IPS DF 6.9 (cell line): ENCODE measurements at regions not wholly inside any gene's neighbourhood (a gene's known extent, or its start where the extent isn't known, plus 50 kb on each side); places are given as distances from the start of the nearest gene placed in this dataset.

Experiments used
- DNase-seq: peaks from one replicate; pipeline ENCODE4 v3.0.0-alpha.2; 2013; ENCODE audit warnings: low read depth, low spot score
- H3K27ac ChIP-seq: one replicate; pipeline ENCODE4 v1.5.1; 2013; ENCODE audit warnings: low read length, control low read depth
- H3K27me3 ChIP-seq: 2 replicates; pipeline ENCODE4 v1.6.1; 2013; ENCODE audit warnings: mild to moderate bottlenecking, low read length; ENCODE audit not compliant: control insufficient read depth, insufficient read depth
- H3K36me3 ChIP-seq: 2 replicates; pipeline ENCODE4 v1.6.1; 2013; ENCODE audit warnings: low read length; ENCODE audit not compliant: control insufficient read depth, insufficient read depth
- H3K4me1 ChIP-seq: 2 replicates; pipeline ENCODE4 v1.6.1; 2013; ENCODE audit warnings: low read length; ENCODE audit not compliant: control insufficient read depth, insufficient read depth
- H3K4me3 ChIP-seq: 2 replicates; pipeline ENCODE4 v1.5.1; 2013; ENCODE audit warnings: mild to moderate bottlenecking, low read length
- H3K9me3 ChIP-seq: 2 replicates; pipeline ENCODE4 v1.6.1; 2013; ENCODE audit warnings: low read length, inconsistent platforms; ENCODE audit not compliant: control insufficient read depth, insufficient read depth
- WGBS: extraction: QIAGEN DNeasy Blood & Tissue Kit; methylation state at CpG from one replicate; pipeline ENCODE4 v1.1.7; 2013; ENCODE audit warnings: mixed read lengths, missing lambda C conversion rate; ENCODE audit not compliant: insufficient read length, insufficient coverage; 5-methylcytosine and 5-hydroxymethylcytosine counted together

DNA sequence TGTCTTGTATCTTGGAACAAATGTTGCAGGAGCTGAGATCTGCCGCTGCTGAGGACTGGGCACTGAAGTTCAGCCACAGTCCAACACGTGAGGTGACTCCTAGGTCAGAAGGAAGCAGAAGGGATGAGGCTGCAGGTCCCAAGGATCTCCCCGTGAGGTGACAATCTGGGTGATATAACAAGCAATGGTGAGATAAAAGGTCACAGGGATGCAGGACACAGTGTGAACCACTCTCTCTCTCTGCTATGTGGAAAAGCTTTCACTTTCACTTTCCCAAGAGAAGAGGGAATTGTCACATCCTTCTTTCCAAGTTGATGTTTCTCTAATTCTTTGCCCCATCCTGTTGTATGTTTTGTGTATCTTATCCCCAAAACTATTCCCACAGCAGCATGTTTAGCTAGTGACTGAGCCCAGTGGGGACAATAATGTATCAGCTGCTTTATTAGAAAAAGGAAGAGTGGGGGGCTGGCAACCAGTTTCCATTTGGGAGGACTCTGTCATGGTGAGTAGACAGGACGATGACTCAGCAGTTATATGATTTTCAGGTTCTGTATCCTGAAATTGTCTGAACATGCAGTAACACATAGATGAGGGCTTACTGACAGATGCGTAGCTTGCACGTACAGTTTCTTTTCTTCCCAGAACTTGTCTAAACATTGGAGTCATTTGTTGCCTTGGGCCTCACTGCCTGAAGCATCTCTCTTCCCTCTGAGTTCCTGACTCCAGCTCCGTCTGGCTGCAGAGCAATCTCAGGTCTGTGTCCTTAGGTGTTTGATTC is 1415.8 kb upstream of the TENM3 start:
- H3K27ac ChIP-seq = no peak overlapping the region
- H3K27me3 ChIP-seq = no peaks in the 10 kb centered on the region
- WGBS = no CpG with 5 or more reads among the region's 7 CpGs
- H3K36me3 ChIP-seq = no peaks in the 10 kb centered on the region
- H3K4me1 ChIP-seq = no peaks in the 10 kb centered on the region
- no peak for DNase-seq
- H3K4me3 ChIP-seq = no peak overlapping the region
- H3K9me3 ChIP-seq = no peaks in the 10 kb centered on the region

GRCh38 chr4:180828455-180829018 is 1414.7 kb upstream of the TENM3 start:
- H3K27ac ChIP-seq = no peak overlapping the region
- DNase-seq = no peak
- no CpG with 5 or more reads among the region's 2 CpGs for WGBS
- no peaks in the 10 kb centered on the region for H3K4me1 ChIP-seq
- no peaks in the 10 kb centered on the region for H3K36me3 ChIP-seq
- no peaks in the 10 kb centered on the region for H3K27me3 ChIP-seq
- no peak overlapping the region for H3K4me3 ChIP-seq
- H3K9me3 ChIP-seq = no peaks in the 10 kb centered on the region

DNA sequence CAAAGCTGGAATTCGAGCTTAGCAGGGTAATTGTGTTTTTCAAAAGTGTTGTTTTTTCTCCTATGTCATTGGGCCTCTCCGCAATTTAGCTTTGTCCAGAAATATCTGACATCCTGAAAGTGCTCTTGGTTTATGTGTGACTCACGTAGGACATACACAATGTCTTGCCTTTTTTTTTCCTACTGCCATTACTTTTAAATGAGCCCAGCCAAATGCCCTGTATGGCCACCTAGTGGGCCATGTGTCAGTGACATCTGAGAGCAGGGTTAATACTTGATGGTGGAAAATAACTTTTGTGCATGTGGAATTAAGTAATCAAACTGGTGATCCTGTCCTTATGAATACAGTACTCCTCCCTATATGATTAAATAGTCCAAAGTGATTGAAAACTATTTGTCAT is 1411.1 kb upstream of the TENM3 start:
- Histone ChIP-seq H3K27me3 (no peaks in the 10 kb centered on the region), H3K36me3 (no peaks in the 10 kb centered on the region), H3K4me3 (no peak overlapping the region), H3K9me3 (no peaks in the 10 kb centered on the region), H3K4me1 (no peaks in the 10 kb centered on the region), H3K27ac (no peak overlapping the region)
- no CpG with 5 or more reads among the region's 3 CpGs for WGBS
- no peak for DNase-seq

GRCh38 chr4:180840142-180840541 is 1403.1 kb upstream of the TENM3 start:
- no CpG with 5 or more reads among the region's 7 CpGs for WGBS
- Histone ChIP-seq H3K4me1 (no peaks in the 10 kb centered on the region), H3K27me3 (no peaks in the 10 kb centered on the region), H3K27ac (no peak overlapping the region), H3K9me3 (no peaks in the 10 kb centered on the region), H3K36me3 (no peaks in the 10 kb centered on the region), H3K4me3 (no peak overlapping the region)
- no peak for DNase-seq

- WGBS = no CpG with 5 or more reads among the region's 4 CpGs
- no peak for DNase-seq
Observed at GRCh38 chr4:180850318-180850940, 1392.8 kb upstream of the TENM3 start.

GRCh38 chr4:180852738-180853137 is 1390.5 kb upstream of the TENM3 start:
- Histone ChIP-seq H3K9me3 (no peaks in the 10 kb centered on the region), H3K27ac (no peak overlapping the region), H3K4me3 (no peak overlapping the region), H3K36me3 (no peaks in the 10 kb centered on the region), H3K27me3 (no peaks in the 10 kb centered on the region), H3K4me1 (no peaks in the 10 kb centered on the region)
- no peak for DNase-seq
- WGBS = no CpG with 5 or more reads among the region's 6 CpGs

More at GRCh38 chr4:180850318-180850940, 1392.8 kb upstream of the TENM3 start:
- H3K27me3 ChIP-seq = no peaks in the 10 kb centered on the region
- no peak overlapping the region for H3K27ac ChIP-seq
- H3K9me3 ChIP-seq = no peaks in the 10 kb centered on the region
- no peaks in the 10 kb centered on the region for H3K36me3 ChIP-seq
- no peaks in the 10 kb centered on the region for H3K4me1 ChIP-seq
- H3K4me3 ChIP-seq = no peak overlapping the region

DNA sequence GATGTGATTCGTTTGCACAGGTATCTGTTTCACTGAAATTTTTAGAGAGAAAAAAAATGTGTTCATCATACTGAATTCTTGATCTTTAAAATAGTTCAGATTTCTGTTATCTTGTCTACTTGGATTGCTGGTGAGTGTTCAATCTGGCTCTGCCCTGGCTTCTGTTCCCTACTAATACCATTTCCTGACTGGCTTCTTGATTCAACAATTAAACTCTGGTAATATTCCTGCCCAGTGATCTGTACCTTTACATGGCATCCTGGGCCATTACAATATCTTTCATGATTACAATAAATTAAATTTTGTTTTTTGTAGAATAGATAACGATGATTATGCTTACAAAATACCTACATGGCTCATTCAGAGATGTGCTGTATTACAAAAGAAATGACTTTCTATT is 1388.0 kb upstream of the TENM3 start:
- WGBS = no CpG with 5 or more reads among the region's 2 CpGs
- DNase-seq = no peak
- Histone ChIP-seq H3K36me3 (no peaks in the 10 kb centered on the region), H3K9me3 (no peaks in the 10 kb centered on the region), H3K4me1 (no peaks in the 10 kb centered on the region), H3K4me3 (no peak overlapping the region), H3K27me3 (no peaks in the 10 kb centered on the region), H3K27ac (no peak overlapping the region)

- no peaks in the 10 kb centered on the region for H3K36me3 ChIP-seq
- H3K4me1 ChIP-seq = no peaks in the 10 kb centered on the region
- no peak for DNase-seq
- no peaks in the 10 kb centered on the region for H3K9me3 ChIP-seq
- H3K27ac ChIP-seq = no peak overlapping the region
- WGBS = no CpG with 5 or more reads among the region's 12 CpGs
- no peak overlapping the region for H3K4me3 ChIP-seq
- no peaks in the 10 kb centered on the region for H3K27me3 ChIP-seq
Observed at GRCh38 chr4:180860089-180860720, 1383.0 kb upstream of the TENM3 start.

DNA sequence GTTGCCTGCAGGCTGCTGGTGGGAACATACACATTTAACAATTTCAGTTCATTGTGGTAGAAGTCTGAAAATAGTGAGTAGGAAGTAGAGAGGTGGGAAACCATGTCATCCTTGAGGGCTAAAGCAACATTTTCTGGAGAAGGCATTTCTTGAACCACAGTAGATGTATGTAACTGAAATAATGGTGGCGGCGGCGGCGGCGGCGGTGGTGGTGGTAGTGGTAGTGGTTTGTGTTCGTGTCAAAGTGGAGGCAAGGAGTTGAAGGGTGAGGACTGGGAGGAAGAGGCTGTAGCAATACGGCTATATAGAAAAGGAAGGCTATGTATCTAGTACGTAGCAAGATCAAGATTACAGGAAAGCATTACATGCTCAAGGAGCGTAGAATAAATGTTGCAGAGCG is 1381.6 kb upstream of the TENM3 start:
- Histone ChIP-seq H3K4me3 (no peak overlapping the region), H3K4me1 (no peaks in the 10 kb centered on the region), H3K27ac (no peak overlapping the region), H3K36me3 (no peaks in the 10 kb centered on the region), H3K27me3 (no peaks in the 10 kb centered on the region), H3K9me3 (no peaks in the 10 kb centered on the region; the same call in 1 of the 2 replicates)
- WGBS = no CpG with 5 or more reads among the region's 11 CpGs
- no peak for DNase-seq

DNA sequence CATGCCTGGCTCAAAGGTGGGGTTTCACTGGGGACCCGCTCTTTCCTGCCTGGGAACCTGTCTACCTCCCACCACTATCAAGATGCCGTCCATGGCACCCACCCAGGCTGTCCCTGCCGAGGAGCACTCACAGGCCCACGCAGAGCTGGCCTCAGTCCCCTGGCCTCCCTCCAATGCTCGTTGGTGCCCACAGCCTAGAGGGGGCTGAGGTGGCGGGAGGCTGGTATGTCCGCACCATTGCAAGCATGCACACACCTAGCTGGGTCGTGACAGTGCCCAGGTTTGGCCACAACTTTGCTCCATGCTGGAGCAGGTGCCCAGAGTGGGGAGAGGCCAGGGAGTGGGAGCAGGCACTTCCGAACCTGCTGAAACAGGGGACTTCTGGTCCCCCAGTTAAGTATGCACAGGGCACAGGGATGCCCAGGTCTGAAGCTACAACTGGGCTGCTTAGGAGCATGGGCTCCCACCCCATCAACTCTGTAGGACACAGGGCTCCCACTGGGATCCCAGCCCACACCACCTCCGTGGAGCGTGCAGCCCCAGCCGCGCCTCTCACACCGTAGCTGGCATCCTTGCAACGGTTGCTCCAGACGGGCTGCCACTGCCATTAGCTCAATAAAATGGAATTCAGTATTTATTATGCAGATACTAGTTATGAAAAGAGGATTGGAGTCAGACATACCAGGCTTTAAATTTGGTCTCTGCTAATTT is 1376.1 kb upstream of the TENM3 start:
- no peaks in the 10 kb centered on the region for H3K36me3 ChIP-seq
- no peak for DNase-seq
- H3K4me3 ChIP-seq = no peak overlapping the region
- H3K4me1 ChIP-seq = no peaks in the 10 kb centered on the region; the same call in 1 of the 2 replicates
- H3K27me3 ChIP-seq = no peaks in the 10 kb centered on the region
- WGBS = no CpG with 5 or more reads among the region's 16 CpGs
- H3K9me3 ChIP-seq = peaks cover 1% of the 10 kb centered on the region; the same call in 1 of the 2 replicates
- H3K27ac ChIP-seq = no peak overlapping the region
